DND-41 (cell line): ENCODE measurements at regions not wholly inside any gene's neighbourhood (a gene's known extent, or its start where the extent isn't known, plus 50 kb on each side); places are given as distances from the start of the nearest gene placed in this dataset.

ENCODE experiments used
- EZH2 ChIP-seq: IDR thresholded peaks from 3 replicates; pipeline ENCODE4 v1.6.1; 2012; ENCODE audit warnings: borderline replicate concordance, low read depth, mild to moderate bottlenecking, moderate library complexity, low read length, inconsistent platforms; ENCODE audit not compliant: severe bottlenecking
- TF ChIP-seq, protein P1 (sequence below): IDR thresholded peaks from 2 replicates; pipeline ENCODE4 v1.5.1; 2012; ENCODE audit warnings: borderline replicate concordance, low read length, moderate library complexity, mild to moderate bottlenecking; ENCODE audit not compliant: poor library complexity, severe bottlenecking; ENCODE audit errors: extremely low read depth

DNA sequence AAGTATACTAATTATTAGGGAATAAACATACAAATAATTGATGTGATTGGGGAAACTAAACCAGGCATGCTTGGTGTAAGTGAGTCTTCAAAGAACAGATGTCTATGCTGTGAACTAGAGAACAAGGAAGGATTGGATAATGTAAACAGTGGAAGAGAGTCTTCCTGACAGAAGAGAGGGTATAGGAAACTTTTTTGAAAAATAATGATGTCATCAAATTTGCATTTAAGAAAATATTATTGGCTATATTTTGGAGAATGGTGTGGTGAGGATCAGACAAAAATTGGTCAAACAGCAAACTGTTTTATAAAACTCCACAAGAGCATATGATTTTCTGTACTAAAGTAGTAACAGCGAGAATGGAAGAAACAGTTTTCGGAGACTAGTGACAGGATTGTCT lies 537.7 kb downstream of the TRAM1L1 start:
- TF ChIP-seq, protein P1, sequence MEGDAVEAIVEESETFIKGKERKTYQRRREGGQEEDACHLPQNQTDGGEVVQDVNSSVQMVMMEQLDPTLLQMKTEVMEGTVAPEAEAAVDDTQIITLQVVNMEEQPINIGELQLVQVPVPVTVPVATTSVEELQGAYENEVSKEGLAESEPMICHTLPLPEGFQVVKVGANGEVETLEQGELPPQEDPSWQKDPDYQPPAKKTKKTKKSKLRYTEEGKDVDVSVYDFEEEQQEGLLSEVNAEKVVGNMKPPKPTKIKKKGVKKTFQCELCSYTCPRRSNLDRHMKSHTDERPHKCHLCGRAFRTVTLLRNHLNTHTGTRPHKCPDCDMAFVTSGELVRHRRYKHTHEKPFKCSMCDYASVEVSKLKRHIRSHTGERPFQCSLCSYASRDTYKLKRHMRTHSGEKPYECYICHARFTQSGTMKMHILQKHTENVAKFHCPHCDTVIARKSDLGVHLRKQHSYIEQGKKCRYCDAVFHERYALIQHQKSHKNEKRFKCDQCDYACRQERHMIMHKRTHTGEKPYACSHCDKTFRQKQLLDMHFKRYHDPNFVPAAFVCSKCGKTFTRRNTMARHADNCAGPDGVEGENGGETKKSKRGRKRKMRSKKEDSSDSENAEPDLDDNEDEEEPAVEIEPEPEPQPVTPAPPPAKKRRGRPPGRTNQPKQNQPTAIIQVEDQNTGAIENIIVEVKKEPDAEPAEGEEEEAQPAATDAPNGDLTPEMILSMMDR: no peak
- TF ChIP-seq EZH2: no peak
